RKO (cell line): ENCODE measurements at regions not wholly inside any gene's neighbourhood (a gene's known extent, or its start where the extent isn't known, plus 50 kb on each side); places are given as distances from the start of the nearest gene placed in this dataset.
"Not testable (repeated sequence)": the region's sequence is repeated elsewhere in the genome, so short reads cannot be mapped to it uniquely, and the experiment has no call there.

ENCODE experiments used
- DNase-seq: peaks from one replicate; pipeline ENCODE4 v3.0.0-alpha.2; 2016; ENCODE audit warnings: low spot score

- no peak for DNase-seq
Observed at GRCh38 chr16:13463619-13464018, 456.3 kb upstream of the ERCC4 start.

GRCh38 chr16:13471036-13471435 lies 448.9 kb upstream of the ERCC4 start:
- DNase-seq, result peak; percentile 11

GRCh38 chr16:13478991-13479390 lies 441.0 kb upstream of the ERCC4 start:
- no peak for DNase-seq

- DNase-seq, result no peak
Observed at GRCh38 chr16:13479549-13479948, 440.4 kb upstream of the ERCC4 start.

- DNase-seq, result no peak
Observed at GRCh38 chr16:13480801-13481200, 439.2 kb upstream of the ERCC4 start.

GRCh38 chr16:13483121-13483520 lies 436.8 kb upstream of the ERCC4 start:
- DNase-seq, result no peak

- not testable (repeated sequence) for DNase-seq
Observed at GRCh38 chr16:13489416-13489815, 430.5 kb upstream of the ERCC4 start.

GRCh38 chr16:13492046-13492445 lies 427.9 kb upstream of the ERCC4 start:
- no peak for DNase-seq

- no peak for DNase-seq
Observed at GRCh38 chr16:13503960-13504635, 415.9 kb upstream of the ERCC4 start.

GRCh38 chr16:13507530-13507929 lies 412.4 kb upstream of the ERCC4 start:
- no peak for DNase-seq

GRCh38 chr16:13510425-13511151 lies 409.4 kb upstream of the ERCC4 start:
- no peak for DNase-seq

- no peak for DNase-seq
Observed at GRCh38 chr16:13517841-13518240, 402.1 kb upstream of the ERCC4 start.

- no peak for DNase-seq
Observed at GRCh38 chr16:13519871-13520270, 400.1 kb upstream of the ERCC4 start.

GRCh38 chr16:13521356-13521755 lies 398.6 kb upstream of the ERCC4 start:
- DNase-seq, result no peak

GRCh38 chr16:13527332-13527731 lies 392.6 kb upstream of the ERCC4 start:
- DNase-seq, result no peak

GRCh38 chr16:13528691-13529090 lies 391.3 kb upstream of the ERCC4 start:
- no peak for DNase-seq

- DNase-seq, result no peak
Observed at GRCh38 chr16:13529193-13529982, 390.6 kb upstream of the ERCC4 start.

GRCh38 chr16:13540771-13541170 lies 379.2 kb upstream of the ERCC4 start:
- no peak for DNase-seq

- DNase-seq, result no peak
Observed at GRCh38 chr16:13542284-13542683, 377.7 kb upstream of the ERCC4 start.

GRCh38 chr16:13543850-13544249 lies 376.1 kb upstream of the ERCC4 start:
- no peak for DNase-seq

GRCh38 chr16:13545271-13545670 lies 374.7 kb upstream of the ERCC4 start:
- DNase-seq, result no peak

GRCh38 chr16:13550254-13550653 lies 369.7 kb upstream of the ERCC4 start:
- DNase-seq, result no peak
